Stimulated activated CD4-positive, alpha-beta T cell treated with anti-CD3 and anti-CD28 coated beads, Interleukin-1b, Interleukin-23, amount 100 ng/mL, for 48 hours (primary cell): ENCODE measurements at regions not wholly inside any gene's neighbourhood (a gene's known extent, or its start where the extent isn't known, plus 50 kb on each side); places are given as distances from the start of the nearest gene placed in this dataset.

Experiments
- DNase-seq: peaks from one replicate; pipeline ENCODE4 v3.0.0-alpha.2; 2020

DNA sequence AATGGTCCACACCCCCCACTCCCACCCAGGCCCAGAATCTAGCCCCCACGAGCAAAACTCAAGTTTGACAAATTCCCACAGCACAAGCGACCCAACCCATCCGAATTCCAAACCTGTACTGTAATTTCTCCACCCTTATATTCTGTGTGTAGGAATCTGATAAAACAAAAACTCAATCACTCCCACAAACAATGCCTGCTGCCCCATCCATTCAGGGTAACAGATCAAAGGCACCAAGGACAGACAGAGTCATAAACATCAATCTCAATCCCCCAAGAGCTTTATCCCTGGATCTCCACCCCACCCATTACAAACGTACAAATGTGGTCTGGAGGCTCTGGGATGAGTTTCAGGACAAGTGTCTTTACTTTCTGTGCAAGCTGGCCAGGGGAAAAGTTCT lies 157.8 kb downstream of the AXIN2 start:
- DNase-seq = no peak

DNA sequence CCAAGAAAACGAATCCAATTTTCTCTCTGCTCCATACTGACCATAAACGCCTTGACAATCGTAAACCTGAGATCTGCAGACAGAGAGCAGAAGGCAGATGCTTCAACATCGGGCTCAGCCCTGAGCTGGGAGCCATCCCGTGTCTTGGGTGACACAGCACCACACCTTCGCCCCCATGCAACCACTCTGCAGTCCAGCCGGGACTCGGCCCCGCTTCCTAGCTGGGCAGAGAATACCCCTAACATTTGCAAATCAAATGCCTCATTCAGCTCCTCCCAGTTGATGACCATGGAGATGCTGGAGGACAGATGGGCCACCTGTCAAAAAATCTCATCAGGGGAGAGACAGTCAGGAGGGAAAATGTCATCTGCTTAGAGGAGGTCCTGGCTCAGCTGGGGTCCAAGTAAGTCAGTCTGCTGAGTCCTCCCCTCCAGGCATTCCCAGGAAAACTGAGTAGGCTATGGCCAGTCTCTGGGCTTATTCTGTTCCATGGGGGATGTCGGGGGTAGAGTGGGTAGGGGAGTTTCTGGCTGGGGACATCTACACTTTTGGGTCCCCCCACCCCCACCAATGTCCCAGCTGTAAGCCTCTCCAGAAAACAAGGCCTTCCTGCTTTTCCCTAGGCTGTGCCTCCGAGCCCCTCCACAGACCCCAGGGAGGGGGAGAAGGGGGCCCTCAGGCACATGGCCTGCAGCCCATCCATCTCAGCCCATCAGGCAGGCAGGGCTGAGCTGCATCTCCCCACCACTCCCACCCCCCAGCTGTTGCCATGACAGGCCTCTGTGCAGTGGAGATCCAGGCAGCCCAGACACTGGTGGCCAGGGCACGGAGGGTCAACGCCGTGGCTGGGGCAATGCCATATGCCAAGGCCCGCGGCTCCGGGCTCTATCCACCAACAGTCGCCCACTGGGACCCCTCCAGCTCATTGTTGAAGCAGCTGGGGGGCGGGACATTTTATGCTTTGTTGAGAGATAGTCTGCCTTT lies 158.6 kb downstream of the AXIN2 start:
- DNase-seq = no peak

DNA sequence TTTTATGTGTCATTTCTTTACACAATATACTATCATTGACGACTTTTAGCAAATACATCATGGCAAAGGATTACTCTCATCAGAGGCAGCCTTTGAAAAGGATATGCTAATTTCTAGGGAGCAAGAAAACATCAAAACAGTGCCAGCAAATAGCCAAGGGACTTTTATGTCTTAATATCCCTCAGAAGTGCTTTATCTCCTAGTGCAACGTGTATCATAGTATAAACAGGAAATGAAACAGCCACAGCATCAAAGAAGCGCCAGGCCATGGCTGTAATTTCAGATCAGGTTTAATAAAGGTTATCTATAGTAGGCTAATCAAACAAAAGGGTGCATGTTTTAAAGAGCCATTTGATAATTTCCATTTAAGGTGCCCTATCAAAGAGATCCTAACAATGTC lies 159.9 kb downstream of the AXIN2 start:
- DNase-seq = no peak

DNA sequence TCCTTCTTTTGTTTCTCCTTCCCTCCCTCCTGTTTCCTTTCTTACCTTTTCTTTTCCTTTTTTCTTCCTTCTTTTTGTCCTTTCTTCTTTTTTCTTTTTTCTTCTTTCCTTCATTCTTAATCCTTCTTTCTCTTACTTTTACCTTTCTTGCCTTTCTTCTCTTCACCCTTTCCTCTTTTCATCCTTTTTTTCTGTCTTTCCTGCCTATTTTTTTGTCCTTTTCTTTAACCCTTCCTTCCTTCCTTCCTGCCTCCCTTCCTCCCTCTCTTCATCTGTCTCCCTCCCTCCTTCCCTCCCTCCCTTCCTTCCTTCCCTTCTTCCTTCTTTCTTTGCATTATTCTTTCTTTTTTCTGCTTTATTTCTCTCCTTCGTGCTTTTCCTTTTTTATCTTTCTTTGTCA lies 160.7 kb downstream of the AXIN2 start:
- DNase-seq = no peak

DNA sequence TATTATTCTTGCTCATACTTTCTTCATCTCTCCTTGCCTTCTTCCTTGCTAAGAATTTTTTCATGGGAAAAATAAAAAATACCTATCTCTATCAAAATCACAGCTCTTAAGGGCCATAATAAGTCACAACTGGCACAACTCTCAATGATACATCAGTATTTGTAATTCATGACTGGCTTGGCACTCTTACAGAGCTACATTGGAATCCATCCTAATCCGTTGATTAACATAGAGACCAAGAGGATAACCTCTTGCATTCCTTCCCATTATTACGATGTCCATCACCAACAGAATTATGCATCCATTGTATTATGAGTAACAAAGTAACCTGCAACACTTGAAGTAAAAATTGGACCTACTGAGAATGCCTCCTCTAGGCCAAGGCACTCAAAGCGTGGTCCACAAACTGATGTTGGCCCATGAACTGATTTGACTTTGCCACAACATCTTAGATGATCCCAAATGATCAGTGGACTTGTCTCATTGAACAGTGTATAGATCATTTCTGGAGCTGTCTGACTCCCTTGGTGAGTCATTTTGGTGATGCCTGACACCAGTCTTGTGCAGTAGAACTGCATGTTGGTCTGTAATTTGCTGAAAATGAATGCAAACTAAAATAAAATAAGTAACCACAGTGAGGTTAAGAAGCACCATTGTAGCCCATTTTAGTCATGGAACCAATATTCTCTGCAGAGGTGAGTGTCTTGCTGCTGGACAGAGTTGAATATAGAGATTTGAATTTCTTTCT lies 163.2 kb downstream of the AXIN2 start:
- no peak for DNase-seq

DNA sequence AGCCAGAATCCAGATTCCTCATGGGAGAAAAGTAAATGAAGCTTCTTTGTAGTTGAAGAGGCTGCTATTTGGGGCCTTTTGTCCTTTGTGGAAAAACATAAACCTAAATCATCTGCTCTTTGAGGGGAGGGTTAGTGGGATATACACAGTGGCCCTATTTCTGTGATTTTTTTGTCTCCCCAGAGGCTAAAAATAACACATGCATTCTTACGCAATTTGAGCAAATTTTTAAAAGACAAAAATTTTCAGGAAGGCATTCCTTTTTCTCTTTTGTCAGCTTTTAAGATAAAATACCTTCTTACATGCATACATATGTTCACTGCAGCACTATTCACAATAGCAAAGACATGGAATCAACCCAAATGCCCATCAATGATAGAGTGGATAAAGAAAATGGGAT lies 165.5 kb downstream of the AXIN2 start:
- DNase-seq = no peak

DNA sequence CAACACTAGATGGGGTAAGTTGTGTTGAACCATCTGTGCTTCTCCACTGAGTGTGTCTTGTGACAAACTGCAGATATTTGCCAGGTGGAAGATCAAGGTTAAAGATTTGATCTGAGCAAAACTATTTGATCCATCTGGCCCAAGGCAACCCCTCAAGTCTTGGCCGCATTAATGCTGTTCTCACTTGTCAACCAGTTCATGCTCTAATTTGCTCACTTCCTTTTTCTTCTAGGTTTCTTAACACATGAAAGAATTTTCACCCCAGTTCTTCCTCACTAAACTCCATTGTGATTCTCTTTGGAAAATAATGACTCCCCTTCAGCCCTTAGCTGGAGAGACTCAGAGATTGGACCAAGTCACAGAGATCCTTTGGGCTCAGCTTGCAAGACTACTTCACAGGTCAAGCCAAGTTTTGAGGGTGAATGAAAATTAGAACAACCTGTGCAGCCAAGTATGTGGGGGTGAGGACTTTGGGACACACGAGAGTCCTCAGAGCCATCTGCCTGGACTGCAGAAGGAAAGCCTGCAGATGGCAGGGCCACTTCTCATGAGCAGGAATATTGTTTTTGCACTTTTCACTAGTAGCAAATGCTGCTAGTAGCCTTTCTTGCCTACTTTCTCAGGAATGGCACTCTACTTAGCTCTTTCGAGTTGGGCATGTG lies 166.5 kb downstream of the AXIN2 start:
- no peak for DNase-seq

DNA sequence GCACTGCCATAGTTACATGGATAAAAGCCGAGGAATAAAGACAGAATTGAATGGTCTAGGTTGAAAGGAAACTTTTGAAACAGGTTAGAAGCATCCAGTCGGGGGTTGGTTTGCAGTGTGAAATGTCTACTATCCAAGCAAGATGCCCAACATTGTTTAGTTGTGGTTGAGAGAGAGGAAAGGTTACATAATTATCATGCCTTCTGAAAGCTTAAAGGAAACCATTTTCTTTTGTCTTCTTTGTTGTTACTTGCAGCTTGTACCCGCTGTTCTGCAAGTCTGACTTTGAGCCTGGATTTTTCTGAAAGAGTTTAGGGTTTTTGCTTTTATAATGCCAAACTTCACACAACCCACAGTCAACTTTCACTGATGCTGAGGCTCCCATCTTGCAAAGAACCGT lies 167.9 kb downstream of the AXIN2 start:
- DNase-seq = no peak

DNA sequence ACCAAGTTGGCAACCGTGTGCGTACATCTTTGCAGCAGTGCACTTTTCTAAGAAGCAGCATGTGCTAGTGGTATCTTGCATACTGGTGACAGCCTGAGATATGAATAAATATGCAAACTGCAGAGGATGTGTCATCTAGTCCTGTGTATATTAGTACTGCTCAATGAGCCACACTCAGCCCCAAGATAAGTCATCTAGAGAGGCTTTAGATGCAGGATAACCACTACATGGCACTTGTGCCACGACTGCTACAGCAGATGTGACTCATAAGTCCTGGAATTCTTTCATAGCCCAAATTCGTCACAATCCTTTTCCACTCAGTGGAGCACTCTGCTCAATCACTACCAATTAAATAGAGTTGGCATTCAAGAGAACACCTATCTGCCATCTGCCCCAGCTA lies 171.5 kb downstream of the AXIN2 start:
- DNase-seq = no peak

DNA sequence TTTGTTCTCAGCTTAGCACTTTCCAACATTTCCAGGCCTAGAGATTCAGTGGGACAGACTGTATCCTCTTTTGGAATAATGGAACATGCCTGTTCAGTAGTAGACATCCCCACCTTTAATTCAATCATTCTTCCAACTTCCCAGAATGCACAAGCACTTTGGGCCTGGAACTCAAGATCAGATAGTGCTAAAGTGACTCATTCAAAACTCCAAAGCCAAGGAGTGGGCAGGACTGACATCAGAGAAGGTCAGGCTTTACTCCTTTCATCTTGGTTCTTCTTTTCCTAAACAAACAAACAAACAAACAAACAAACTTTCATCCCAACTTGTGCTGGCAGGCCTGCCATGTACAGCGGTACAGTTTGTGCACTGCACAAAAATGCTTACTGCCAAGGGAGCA lies 172.0 kb downstream of the AXIN2 start:
- no peak for DNase-seq

DNA sequence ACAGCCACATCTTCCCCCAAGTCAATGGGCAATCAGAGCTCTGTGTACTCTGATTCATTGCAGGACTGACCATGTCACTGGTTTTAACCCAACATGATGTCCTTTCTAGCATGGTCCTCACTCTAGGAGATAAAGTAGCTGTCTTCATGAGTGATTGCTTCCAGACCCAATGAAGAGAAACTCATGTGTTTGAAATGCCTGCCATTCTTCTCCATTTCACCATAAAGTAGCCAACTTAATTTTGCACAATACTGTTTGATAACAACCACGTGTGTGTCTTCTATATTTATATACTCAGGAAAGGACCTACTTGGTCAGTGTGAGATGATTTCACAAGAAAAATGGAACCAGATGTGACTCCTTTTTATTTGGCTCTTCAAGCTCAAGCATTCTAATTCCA lies 172.5 kb downstream of the AXIN2 start:
- no peak for DNase-seq

DNA sequence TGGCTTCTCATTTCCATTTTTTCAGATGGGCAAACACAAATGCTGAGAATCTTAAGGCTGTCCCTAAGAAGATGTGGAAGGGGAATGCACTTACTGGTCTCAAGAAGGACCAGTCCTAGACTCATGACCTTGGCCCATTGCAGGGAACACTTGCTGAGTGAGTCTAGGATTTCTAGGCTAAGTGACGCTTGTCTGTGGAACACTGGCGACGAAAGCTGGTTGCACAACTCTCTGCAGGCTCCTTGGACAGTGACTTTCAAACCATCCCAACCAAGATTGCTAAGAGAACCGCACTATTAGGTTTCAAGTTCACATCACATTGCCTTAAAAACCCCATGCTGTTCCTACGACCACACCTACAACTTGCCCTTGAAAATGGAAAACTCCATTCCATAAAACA lies 174.1 kb downstream of the AXIN2 start:
- no peak for DNase-seq

DNA sequence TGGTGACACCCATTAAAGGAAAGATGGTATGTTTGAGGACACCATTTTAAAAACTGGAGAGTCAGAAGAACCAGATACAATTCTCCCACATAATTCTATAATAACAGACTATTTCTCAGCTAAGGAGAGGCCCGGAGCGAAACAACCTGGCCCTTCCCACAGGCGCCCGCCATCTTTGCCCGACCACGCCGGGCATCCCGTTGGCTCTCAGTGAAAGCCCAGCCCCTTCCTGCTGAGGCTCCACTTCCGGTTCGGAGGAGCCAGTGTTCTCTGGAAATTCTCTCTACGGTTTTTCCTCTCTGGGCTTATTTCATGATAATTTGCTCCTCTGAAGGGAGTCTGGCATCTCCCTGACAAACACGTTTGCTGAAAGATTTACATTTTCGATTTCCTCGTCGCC lies 175.7 kb downstream of the AXIN2 start:
- DNase-seq = no peak

DNA sequence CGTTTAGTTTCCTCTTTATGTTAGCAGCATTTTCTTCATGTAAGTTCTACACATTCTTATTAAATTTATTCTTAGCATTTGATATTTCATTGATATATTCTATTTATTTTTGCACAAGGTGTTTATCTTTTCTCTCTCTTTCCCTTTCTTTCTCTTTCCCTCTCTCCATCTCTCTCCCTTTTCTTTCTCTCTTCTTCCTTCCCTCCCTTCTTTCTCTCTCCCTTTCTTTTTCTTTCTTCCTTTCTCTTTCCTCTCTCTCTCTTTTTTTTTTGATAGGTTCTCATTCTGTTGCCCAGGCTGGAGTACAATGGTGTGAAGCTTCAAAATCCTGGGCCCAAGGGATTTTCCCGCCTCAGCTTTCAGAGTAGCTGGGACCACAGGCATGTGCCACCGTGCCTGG lies 176.4 kb downstream of the AXIN2 start:
- no peak for DNase-seq

DNA sequence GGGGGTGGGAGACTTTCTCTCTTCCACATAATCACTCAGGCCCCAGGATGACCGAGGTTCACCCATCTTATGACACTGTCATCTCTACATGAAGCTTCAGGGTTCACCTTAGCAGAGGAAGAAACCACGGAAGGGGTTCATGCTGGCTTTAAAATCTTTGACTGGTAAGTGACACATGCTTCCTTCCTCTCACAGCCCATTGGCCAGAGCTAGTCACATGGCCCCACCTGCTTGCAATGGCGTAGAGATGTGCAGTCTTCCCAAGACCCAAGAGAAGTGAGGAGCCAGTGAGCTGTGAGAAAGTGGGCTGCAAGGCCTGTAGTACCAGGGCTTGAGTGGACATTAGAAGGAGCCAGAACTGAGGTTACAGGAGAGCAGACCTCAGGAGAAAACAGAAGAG lies 180.3 kb downstream of the AXIN2 start:
- DNase-seq = no peak

DNA sequence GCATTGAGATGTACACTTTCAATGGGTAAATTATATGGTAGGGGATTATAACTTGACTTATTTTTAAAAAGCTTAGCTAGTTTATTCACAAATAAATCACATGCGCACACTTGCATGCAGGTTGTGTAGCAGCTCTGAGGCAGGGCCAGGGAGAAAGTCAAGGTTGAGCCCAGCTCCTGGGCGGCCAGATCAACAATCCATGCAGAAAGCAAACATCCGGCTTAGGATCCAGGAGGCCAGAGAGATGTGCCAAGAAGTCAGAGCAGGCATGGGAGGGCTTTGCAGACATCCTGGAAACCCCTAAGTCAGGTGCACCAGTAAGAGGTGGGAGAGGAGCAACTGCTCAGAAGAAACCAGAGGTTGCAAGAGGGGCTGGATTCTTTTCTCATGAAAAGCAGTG lies 186.5 kb downstream of the AXIN2 start:
- no peak for DNase-seq

DNA sequence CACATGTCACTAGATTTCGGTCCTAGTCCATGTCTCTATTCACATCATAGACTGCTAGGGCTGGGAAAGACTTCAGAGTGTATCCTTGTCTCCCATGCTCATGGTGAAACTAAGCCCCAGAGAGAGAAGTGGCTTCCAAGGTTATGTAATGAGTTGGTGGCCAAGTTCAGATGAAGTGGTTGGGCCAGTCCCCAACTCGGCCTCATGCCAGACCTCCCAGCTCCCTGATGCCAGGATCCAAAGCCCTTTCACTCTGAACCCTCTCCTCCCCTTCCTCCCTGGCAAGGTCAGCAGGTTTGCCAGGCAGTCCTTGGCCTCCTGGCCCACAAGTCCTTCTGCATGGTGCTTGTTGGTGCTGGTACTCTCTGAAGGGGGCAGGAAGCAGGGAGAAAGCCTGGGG lies 189.7 kb downstream of the AXIN2 start:
- DNase-seq = no peak

DNA sequence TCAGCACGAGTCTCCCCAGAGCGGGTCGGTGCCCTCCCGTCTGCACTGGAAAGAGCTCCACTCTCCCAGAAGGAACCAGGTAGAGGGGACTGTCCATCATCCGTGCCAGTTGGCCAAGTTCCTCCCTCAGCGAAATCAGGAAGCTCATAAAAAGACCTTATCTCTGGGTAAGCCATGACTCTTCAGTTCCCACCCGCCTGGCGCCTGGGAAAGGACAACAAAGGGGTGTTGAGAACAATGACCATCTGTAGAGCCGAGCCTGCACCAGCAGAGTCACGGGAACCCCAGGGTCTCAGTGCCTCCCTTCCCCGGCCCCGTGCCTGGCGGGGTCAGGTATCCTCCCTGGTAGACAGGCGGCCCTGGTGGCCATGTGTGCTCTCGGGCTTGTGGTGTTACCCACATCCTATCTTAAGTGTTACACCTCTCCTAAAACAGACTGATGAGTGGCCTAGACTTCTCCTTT lies 190.7 kb downstream of the AXIN2 start:
- DNase-seq = no peak

DNA sequence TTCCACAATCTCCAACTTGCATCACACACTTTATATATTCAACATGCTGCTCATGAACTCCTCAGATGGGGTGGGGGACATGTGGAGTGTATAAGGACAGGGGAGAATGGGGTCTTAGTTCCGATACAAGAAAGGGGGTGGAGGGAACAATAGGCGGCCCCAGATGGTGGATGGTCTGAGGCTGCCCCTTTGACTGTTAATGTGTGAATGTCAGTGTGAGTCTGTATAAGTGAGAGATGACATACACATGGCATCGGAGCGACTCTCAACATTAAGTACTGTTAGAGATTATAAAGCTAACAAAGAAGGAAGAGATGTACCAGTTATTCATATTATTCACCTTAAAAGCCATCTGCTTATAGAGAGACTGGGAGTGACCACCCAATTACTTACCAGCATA lies 193.1 kb downstream of the AXIN2 start:
- DNase-seq = no peak

DNA sequence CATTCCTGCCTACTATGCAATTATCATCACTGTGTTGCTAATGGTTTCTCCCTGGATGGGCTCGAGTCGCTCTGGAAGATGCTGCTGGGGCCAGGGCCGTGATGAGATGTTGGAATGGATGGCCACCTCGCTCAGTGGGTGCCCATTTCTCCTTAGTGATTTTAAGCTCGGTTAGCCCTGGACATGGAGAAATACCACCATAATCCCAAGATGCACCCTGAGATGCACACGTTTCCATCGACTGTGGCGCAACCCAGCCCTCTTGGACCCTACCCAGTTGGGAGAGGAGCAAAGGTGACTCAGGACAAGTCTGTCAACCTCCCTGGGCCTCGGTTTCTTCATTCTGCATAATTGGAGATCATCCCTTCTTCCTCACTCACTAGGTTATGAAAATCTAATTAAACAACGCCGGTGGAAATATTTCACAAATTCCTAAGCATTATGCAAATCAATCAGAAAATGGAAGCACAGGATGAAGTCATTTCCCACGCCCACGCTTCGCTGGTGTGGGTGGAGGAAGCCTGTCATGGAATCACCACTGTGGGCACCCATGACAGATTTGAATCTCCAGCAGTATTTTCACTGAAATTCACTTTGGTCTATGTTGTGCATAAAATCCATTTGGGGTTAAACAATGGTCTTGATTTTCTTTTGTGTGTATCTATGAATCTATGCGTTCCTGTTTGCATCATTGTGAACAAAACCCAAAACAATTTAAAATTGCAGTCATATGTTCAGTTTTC lies 195.2 kb downstream of the AXIN2 start:
- DNase-seq = peak; percentile 71

DNA sequence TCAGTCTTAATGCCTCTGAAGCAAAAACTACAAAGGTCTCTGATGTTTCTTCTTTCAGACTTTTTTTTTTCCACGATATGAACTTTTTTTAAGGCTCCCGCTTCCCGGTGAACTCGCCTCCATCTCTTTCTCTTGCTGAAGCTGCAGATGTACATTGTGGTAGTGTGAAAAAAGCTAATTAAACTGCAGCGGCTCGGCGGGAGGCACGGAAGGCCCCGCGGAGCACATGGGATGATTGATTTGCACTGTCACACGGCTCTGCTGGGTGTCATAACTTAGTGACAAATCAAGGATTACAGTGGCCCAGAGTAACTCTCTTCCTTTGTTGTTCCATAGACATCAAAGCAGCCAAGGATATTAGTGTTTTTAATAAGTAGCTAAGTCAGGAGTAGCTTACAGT lies 196.3 kb downstream of the AXIN2 start:
- no peak for DNase-seq

DNA sequence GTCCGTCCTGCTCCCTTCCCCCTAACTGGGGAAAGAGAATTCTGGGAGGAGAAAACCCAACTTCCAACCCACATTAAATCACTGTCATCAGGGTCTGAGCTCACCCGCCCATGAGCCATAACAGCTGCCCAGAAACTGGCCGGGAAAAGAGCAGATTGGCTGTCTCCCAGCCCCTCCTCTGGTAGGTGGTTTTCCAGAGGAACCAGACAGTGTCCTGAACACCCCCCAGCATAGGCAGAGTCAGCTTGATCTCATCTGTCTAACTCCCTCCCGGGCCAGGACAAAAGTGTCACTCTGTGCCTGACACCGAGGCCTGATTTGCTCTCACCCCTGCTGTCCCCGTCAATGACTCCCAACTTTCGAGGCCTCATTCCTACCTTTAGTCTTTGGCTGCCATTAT lies 197.0 kb downstream of the AXIN2 start:
- DNase-seq = no peak

DNA sequence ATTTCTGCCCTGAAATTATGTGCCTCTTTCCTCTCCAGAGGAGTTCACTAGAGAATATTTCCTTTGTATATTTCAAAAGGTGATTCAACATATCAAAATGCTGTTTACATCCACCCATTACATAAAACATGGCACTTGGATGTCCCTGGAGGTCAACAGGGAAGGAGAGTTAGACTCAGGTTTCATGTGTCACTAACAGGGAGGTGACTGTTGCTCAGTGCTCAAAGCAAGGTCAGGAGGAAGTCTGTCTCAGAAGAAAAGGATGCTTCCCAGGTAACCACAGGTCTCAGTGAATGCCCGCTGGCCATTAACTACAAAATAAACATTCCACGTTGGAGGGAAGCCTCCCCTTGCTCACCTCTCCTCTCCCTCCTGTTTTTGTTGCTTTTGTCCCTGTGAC lies 198.6 kb downstream of the AXIN2 start:
- DNase-seq = no peak
